ENCODE measurements at regions not wholly inside any gene's neighbourhood (a gene's known extent, or its start where the extent isn't known, plus 50 kb on each side); places are given as distances from the start of the nearest gene placed in this dataset.
"Not testable (repeated sequence)": the region's sequence is repeated elsewhere in the genome, so short reads cannot be mapped to it uniquely, and the experiment has no call there.

GRCh38 chr9:96156171-96156974 is 145.6 kb downstream of the HSD17B3 start:
- DNase-seq: no peak

- no peak for DNase-seq
These were observed 147.9 kb downstream of the HSD17B3 start for GRCh38 chr9:96154081-96154480.

- DNase-seq: no peak
These were observed 149.4 kb downstream of the HSD17B3 start for GRCh38 chr9:96152550-96152949.

GRCh38 chr9:96150324-96151227 is 151.4 kb downstream of the HSD17B3 start:
- DNase-seq: no peak

- no peak for DNase-seq
These were observed 152.3 kb downstream of the HSD17B3 start for GRCh38 chr9:96149533-96150280.

GRCh38 chr9:96148634-96149532 is 153.1 kb downstream of the HSD17B3 start:
- DNase-seq: no peak

- not testable (repeated sequence) for DNase-seq
These were observed 154.9 kb downstream of the HSD17B3 start for GRCh38 chr9:96147029-96147428.

GRCh38 chr9:96141666-96142065 is 160.3 kb downstream of the HSD17B3 start:
- DNase-seq: no peak

- no peak for DNase-seq
These were observed 160.9 kb downstream of the HSD17B3 start for GRCh38 chr9:96141128-96141474.

GRCh38 chr9:96140296-96141127 is 161.5 kb downstream of the HSD17B3 start:
- DNase-seq: no peak

- no peak for DNase-seq
These were observed 162.2 kb downstream of the HSD17B3 start for GRCh38 chr9:96139592-96140295.

- no peak for DNase-seq
These were observed 163.4 kb downstream of the HSD17B3 start for GRCh38 chr9:96138616-96139015.

- DNase-seq: no peak
These were observed 164.1 kb downstream of the HSD17B3 start for GRCh38 chr9:96137671-96138429.

GRCh38 chr9:96136992-96137670 is 164.8 kb downstream of the HSD17B3 start:
- DNase-seq: no peak

GRCh38 chr9:96135753-96136290 is 166.2 kb downstream of the HSD17B3 start:
- no peak for DNase-seq

- DNase-seq: no peak
These were observed 166.8 kb downstream of the HSD17B3 start for GRCh38 chr9:96135076-96135752.

- DNase-seq: no peak
These were observed 168.5 kb downstream of the HSD17B3 start for GRCh38 chr9:96133321-96134021.

GRCh38 chr9:96131825-96132224 is 170.2 kb downstream of the HSD17B3 start:
- no peak for DNase-seq

Data from activated CD4-positive, alpha-beta T cell treated with anti-CD3 and anti-CD28 coated beads for 1 hour (primary cell).